Activated naive CD8-positive, alpha-beta T cell treated with anti-CD3 and anti-CD28 coated beads for 36 hours (primary cell): ENCODE measurements at regions not wholly inside any gene's neighbourhood (a gene's known extent, or its start where the extent isn't known, plus 50 kb on each side); places are given as distances from the start of the nearest gene placed in this dataset.

Source experiments
- DNase-seq: peaks from one replicate; pipeline ENCODE4 v3.0.0; 2021
- H3K27ac Mint-ChIP-seq: one replicate; pipeline ENCODE4 v1.8.0; 2022; ENCODE audit warnings: mild to moderate bottlenecking, moderate library complexity, mixed read lengths
- H3K27me3 Mint-ChIP-seq: one replicate; pipeline ENCODE4 v1.8.0; 2022; ENCODE audit warnings: mild to moderate bottlenecking, mixed read lengths
- H3K36me3 Mint-ChIP-seq: one replicate; pipeline ENCODE4 v1.8.0; 2021; ENCODE audit warnings: mild to moderate bottlenecking, mixed read lengths
- H3K4me1 Mint-ChIP-seq: one replicate; pipeline ENCODE4 v1.8.0; 2021; ENCODE audit warnings: mixed read lengths
- H3K4me3 Mint-ChIP-seq: one replicate; pipeline ENCODE4 v1.8.0; 2022; ENCODE audit warnings: mild to moderate bottlenecking, moderate library complexity, mixed read lengths
- H3K9me3 Mint-ChIP-seq: one replicate; pipeline ENCODE4 v1.8.0; 2022; ENCODE audit warnings: mixed read lengths

GRCh38 chr3:135762188-135762856, 203.2 kb upstream of the PPP2R3A start:
- peaks cover 3% of the 10 kb centered on the region for H3K9me3 Mint-ChIP-seq
- no peak overlapping the region for H3K4me3 Mint-ChIP-seq
- DNase-seq: no peak
- H3K36me3 Mint-ChIP-seq: no peaks in the 10 kb centered on the region
- no peaks in the 10 kb centered on the region for H3K4me1 Mint-ChIP-seq
- no peaks in the 10 kb centered on the region for H3K27me3 Mint-ChIP-seq
- no peak overlapping the region for H3K27ac Mint-ChIP-seq

DNA sequence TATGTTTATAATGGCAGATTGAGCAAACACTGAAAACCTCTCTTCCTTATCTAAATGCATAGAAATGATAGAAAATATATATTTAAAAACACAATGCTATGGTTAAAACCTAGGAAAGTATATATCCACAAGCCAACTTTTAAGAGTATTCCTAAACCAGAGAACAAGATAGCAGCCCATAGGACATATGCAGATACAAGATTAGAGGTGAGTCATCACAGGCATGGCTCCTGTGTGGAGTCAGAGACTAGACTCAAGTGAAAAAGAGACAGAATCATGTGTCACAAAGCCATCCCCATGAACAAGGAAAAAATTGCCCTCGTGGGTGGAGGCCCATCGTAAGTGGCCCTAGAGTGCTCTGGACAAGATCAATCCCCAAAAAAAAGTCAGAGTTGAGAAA, 199.4 kb upstream of the PPP2R3A start:
- H3K27me3 Mint-ChIP-seq: peaks cover 10% of the 10 kb centered on the region
- no peak overlapping the region for H3K4me3 Mint-ChIP-seq
- no peaks in the 10 kb centered on the region for H3K4me1 Mint-ChIP-seq

GRCh38 chr3:135771760-135772159, 193.8 kb upstream of the PPP2R3A start:
- peaks cover 16% of the 10 kb centered on the region for H3K27me3 Mint-ChIP-seq
- H3K27ac Mint-ChIP-seq: no peak overlapping the region
- H3K36me3 Mint-ChIP-seq: no peaks in the 10 kb centered on the region
- H3K9me3 Mint-ChIP-seq: no peaks in the 10 kb centered on the region
- no peak overlapping the region for H3K4me3 Mint-ChIP-seq
- no peaks in the 10 kb centered on the region for H3K4me1 Mint-ChIP-seq
- DNase-seq: no peak

More for the DNA sequence above, 199.4 kb upstream of the PPP2R3A start:
- peaks cover 3% of the 10 kb centered on the region for H3K9me3 Mint-ChIP-seq
- no peaks in the 10 kb centered on the region for H3K36me3 Mint-ChIP-seq
- no peak for DNase-seq
- H3K27ac Mint-ChIP-seq: no peak overlapping the region

DNA sequence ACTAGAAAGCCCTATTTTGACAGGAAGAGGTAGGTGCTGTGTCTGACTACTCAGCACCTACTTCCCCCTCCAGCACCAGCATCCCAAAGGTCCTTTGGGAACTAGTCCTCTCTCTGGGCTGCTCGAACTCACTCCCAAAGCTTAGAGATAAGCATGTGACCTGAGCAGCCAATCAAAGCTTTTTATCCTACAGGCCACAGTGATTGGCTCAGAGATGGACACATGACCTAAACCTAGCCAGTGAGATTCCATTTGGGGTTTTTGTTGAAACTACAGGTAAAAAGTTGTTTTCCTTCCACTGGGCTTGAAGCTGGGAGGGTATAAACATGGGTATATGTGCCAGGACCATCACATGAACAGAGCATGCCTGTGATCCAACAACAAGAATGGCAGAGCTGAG, 186.5 kb upstream of the PPP2R3A start:
- Mint-ChIP-seq H3K4me3 (no peak overlapping the region), H3K36me3 (no peaks in the 10 kb centered on the region), H3K9me3 (no peaks in the 10 kb centered on the region), H3K27ac (no peak overlapping the region), H3K27me3 (no peaks in the 10 kb centered on the region), H3K4me1 (no peaks in the 10 kb centered on the region)
- DNase-seq: no peak

DNA sequence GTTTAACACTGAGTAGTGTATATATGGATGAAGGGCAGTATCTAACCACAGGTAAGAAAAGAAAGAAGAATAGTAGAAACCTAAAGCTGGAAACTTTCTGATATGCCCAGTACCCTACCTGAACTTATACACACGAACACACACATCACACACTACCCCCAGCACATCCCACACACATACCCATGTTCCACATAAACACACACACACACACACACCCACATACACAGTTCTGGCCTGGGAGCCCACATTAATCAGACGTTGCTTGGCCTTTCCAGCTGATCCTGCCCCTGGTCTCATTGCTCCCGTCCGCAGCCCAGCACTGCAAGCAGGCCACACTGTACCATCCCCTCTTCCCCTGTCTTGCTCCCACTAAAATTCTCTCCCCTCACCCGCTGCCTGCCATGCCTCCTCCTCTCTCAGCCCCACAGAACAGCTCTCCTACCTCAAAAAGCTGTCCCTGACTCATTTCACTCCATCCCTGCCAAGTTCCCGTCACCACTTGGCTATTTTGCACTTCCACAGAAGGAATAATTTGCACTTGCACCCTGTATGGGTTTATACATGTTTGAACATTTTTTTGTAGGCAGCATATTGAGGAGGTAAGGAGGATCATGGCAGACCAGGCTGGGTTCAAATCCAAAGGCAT, 185.8 kb upstream of the PPP2R3A start:
- Mint-ChIP-seq H3K27ac (no peak overlapping the region), H3K9me3 (no peaks in the 10 kb centered on the region), H3K4me1 (no peaks in the 10 kb centered on the region), H3K27me3 (no peaks in the 10 kb centered on the region), H3K36me3 (no peaks in the 10 kb centered on the region), H3K4me3 (no peak overlapping the region)
- DNase-seq: no peak

DNA sequence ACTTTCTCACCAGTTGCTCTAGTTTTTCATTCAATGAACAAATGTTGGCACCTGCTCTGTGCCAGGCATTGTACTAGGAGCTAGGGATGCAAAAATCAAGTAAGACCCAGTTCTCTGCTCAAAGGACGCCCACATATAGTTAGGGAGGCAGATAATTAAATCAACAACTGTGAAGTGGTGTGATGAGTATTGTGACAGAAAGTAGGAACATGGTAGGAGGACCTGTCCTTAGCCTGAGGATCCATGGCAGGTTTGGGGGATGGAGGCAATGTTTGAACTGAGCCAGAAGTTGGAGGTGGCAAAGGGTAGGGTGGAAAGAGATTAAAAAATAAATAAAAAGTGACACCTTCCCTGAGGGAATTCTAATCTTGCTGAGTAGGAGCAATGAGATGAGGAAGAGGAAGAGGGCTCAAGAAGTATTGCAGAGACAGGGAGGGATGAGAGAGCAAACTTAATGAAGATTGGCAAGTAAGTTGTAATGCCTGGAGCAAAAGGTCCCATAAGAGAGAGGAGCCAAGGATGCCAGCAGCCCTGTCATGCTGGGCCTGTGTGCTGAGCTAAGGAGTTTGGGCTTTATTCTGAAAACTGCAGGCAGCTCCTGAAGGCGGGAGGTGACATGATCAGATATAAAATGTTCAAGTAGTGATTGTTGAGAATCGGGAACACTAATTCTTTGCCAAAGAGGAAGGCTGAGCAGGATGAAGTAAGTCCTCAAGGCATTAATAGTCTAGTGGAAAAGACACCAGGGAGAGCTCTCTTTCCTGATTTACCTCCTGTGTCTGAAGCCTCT, 184.3 kb upstream of the PPP2R3A start:
- no peak overlapping the region for H3K27ac Mint-ChIP-seq
- no peak overlapping the region for H3K4me3 Mint-ChIP-seq
- no peaks in the 10 kb centered on the region for H3K36me3 Mint-ChIP-seq
- H3K4me1 Mint-ChIP-seq: no peaks in the 10 kb centered on the region
- no peak for DNase-seq
- H3K9me3 Mint-ChIP-seq: no peaks in the 10 kb centered on the region
- H3K27me3 Mint-ChIP-seq: no peaks in the 10 kb centered on the region

DNA sequence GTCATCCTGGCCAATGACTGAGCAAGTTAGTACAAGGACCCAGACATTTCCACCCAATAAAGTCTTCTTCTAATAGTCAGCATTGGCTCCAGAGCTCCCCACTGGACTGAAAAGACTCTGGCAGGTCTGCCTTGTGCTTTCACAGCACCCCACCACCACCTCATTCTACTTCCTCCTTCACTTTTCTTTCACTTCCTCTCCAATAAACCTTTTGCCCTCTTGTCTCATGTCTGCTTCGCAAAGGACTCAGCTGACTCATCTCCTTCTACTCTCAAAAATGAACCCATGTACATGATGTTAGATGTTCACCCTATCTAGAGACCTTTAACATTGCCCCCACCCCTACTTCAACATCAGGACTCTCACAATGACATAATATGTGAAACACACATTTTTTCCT, 181.0 kb upstream of the PPP2R3A start:
- DNase-seq: no peak
- Mint-ChIP-seq H3K36me3 (no peaks in the 10 kb centered on the region), H3K27me3 (no peaks in the 10 kb centered on the region), H3K27ac (no peak overlapping the region), H3K4me1 (no peaks in the 10 kb centered on the region), H3K9me3 (no peaks in the 10 kb centered on the region), H3K4me3 (no peak overlapping the region)

DNA sequence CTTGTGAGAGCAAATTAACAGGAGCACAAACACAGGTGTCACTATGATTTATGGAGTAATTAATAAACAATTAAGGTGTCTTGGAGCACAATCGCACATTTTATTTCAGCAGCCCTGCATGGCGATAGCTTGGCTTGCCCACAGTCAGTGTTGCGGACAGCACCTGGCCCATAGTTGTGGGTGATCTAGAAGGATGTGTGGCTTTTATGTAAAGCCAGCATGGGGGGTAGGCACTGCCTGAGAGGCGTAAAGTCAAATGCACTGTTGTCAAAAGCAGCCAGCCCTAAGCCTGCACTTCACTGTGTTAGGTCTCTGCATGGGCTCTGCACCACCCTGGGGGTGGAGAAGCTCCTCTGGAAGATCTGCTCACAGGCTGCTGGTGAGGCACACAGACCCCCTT, 177.4 kb upstream of the PPP2R3A start:
- H3K27me3 Mint-ChIP-seq: no peaks in the 10 kb centered on the region
- peaks cover 2% of the 10 kb centered on the region for H3K9me3 Mint-ChIP-seq
- H3K4me1 Mint-ChIP-seq: no peaks in the 10 kb centered on the region
- H3K36me3 Mint-ChIP-seq: no peaks in the 10 kb centered on the region
- H3K4me3 Mint-ChIP-seq: no peak overlapping the region
- no peak for DNase-seq
- no peak overlapping the region for H3K27ac Mint-ChIP-seq

GRCh38 chr3:135788978-135789377, 176.6 kb upstream of the PPP2R3A start:
- DNase-seq: no peak
- no peaks in the 10 kb centered on the region for H3K27me3 Mint-ChIP-seq
- no peak overlapping the region for H3K4me3 Mint-ChIP-seq
- H3K27ac Mint-ChIP-seq: no peak overlapping the region
- peaks cover 2% of the 10 kb centered on the region for H3K9me3 Mint-ChIP-seq
- no peaks in the 10 kb centered on the region for H3K4me1 Mint-ChIP-seq
- H3K36me3 Mint-ChIP-seq: no peaks in the 10 kb centered on the region

- no peaks in the 10 kb centered on the region for H3K4me1 Mint-ChIP-seq
- H3K27ac Mint-ChIP-seq: no peak overlapping the region
- no peaks in the 10 kb centered on the region for H3K36me3 Mint-ChIP-seq
- peaks cover 2% of the 10 kb centered on the region for H3K9me3 Mint-ChIP-seq
- no peak overlapping the region for H3K4me3 Mint-ChIP-seq
- no peaks in the 10 kb centered on the region for H3K27me3 Mint-ChIP-seq
- DNase-seq: no peak
Observed at GRCh38 chr3:135792174-135792573, 173.4 kb upstream of the PPP2R3A start.

DNA sequence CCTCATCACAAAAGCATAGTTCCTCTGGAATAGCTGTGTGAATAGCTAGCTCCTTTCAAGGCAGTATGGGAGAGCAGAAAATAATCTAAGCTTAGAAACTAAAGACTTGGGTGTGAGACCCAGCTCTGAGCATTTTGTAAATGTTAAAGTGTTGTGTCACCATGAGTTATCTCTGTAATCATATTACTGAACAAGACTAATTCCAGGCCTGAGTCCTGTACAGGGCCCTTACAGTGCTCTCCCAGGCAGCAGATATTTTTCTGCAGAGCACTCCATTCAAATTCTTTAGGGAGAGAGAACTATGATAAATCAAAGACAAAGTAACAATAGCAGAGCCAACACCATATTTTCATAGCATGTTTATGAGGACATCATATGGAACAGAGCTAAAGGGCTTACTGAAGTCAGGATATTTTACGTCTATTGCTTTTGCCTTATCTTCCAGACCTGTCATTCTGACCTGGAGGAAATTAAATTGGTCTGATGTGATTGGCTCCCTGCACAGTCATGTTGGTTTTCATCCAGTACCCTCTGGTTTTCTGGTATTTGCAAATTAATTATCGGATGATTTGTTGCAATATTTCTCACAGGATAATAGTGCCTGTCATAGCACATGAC, 172.6 kb upstream of the PPP2R3A start:
- Mint-ChIP-seq H3K36me3 (no peaks in the 10 kb centered on the region), H3K4me3 (no peak overlapping the region), H3K27me3 (no peaks in the 10 kb centered on the region), H3K9me3 (peaks cover 2% of the 10 kb centered on the region), H3K4me1 (no peaks in the 10 kb centered on the region), H3K27ac (no peak overlapping the region)
- DNase-seq: no peak

GRCh38 chr3:135800071-135800549, 165.4 kb upstream of the PPP2R3A start:
- H3K4me3 Mint-ChIP-seq: no peak overlapping the region
- H3K27ac Mint-ChIP-seq: no peak overlapping the region
- no peaks in the 10 kb centered on the region for H3K4me1 Mint-ChIP-seq
- no peaks in the 10 kb centered on the region for H3K9me3 Mint-ChIP-seq
- no peak for DNase-seq
- H3K36me3 Mint-ChIP-seq: no peaks in the 10 kb centered on the region
- peaks cover 7% of the 10 kb centered on the region for H3K27me3 Mint-ChIP-seq

DNA sequence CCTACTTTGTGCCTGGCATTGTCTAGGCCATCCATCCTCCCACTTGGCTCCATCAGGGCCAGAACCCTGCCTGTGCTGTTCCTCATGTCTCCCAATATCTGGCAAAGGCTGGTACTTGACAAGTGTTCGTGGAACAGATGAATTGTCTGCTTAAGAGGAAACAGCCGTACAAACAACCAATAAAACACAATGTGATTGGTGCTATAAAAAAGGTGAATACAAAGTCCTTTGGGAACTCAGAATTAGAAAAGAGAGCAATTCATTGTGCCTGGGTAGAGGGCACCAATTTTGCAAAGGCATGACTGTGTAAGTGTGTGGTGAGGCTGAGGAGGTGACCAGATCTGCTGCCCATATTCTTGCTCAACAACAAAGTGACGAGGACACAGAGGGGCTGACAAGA, 164.5 kb upstream of the PPP2R3A start:
- Mint-ChIP-seq H3K4me3 (no peak overlapping the region), H3K36me3 (no peaks in the 10 kb centered on the region), H3K27me3 (peaks cover 7% of the 10 kb centered on the region), H3K27ac (no peak overlapping the region), H3K9me3 (no peaks in the 10 kb centered on the region), H3K4me1 (no peaks in the 10 kb centered on the region)
- no peak for DNase-seq

DNA sequence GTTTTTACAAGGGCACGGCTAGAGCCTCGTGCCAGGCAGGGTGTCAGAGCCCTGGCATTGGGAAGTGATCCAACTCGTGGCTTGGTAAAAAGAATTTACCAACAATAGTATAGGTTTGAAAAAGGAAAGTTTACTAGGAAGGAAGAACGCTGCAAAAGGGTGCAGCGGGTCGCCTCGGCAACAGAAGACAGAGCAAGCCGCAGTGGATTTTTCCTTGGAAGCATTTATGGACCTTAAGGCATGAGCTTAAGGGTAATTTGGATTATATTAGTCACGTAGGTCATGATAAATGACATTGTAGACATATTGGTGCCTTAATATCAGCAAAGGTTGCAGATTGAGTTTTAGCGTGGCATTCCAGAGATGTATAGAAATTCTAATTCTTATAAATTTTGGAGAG, 163.4 kb upstream of the PPP2R3A start:
- peaks cover 7% of the 10 kb centered on the region for H3K27me3 Mint-ChIP-seq
- no peaks in the 10 kb centered on the region for H3K36me3 Mint-ChIP-seq
- no peak overlapping the region for H3K27ac Mint-ChIP-seq
- H3K4me3 Mint-ChIP-seq: no peak overlapping the region
- H3K4me1 Mint-ChIP-seq: no peaks in the 10 kb centered on the region
- H3K9me3 Mint-ChIP-seq: no peaks in the 10 kb centered on the region
- no peak for DNase-seq

DNA sequence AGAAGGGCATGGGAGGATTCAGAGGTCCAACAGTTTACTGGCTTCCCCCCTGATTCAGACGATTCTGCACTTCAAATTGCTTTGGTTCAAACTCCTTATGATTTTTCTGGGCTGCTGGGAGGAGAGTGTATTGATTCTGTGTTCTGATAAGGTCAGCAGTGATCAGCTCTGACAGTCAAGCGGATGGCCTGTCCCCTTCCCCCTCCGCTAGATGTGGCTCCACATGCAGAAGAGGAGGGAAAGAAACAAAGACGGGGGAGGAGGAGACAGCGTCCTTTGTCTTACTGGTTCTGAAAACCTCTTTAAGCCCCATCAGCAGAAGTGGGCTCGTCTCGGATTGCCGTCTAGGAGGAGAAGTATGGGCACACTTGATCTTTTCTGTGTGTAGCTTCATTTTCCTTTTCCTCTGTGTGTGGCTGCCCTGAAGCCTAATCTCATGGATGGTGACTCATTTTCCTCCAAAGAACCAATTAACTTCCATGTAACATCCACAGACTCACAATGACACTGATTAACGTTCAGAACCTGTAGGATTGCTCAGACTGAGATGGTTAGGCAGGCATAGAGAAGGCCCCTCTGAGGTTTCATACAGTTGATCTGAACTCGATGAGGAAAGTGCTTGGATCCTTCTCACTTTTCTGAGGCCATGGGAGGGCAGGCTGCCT, 162.4 kb upstream of the PPP2R3A start:
- DNase-seq: no peak
- Mint-ChIP-seq H3K4me1 (no peaks in the 10 kb centered on the region), H3K4me3 (no peak overlapping the region), H3K36me3 (no peaks in the 10 kb centered on the region), H3K9me3 (no peaks in the 10 kb centered on the region), H3K27me3 (peaks cover 7% of the 10 kb centered on the region), H3K27ac (no peak overlapping the region)
